Thyroid gland (tissue), 4 donors: ENCODE measurements at regions not wholly inside any gene's neighbourhood (a gene's known extent, or its start where the extent isn't known, plus 50 kb on each side); places are given as distances from the start of the nearest gene placed in this dataset.

ENCODE experiments used
- CTCF ChIP-seq, 6 experiments: fragments of 200-600 bp in 3 of 6; fragments of 450-650 bp in 3 of 6; sonication (generic) in 3 of 6; IDR thresholded peaks; one replicate each; pipeline ENCODE4 v1.5.1; 2016 to 2019; ENCODE audit warnings: antibody characterized with exemption in 6 of 6, mild to moderate bottlenecking in 2 of 6, inconsistent platforms in 1 of 6, moderate library complexity in 1 of 6
- POLR2A ChIP-seq, 2 donors: fragments of 450-650 bp; IDR thresholded peaks; one replicate each; pipeline ENCODE4 v1.6.1; 2017; ENCODE audit warnings: antibody characterized with exemption in 2 of 2, mild to moderate bottlenecking in 2 of 2, moderate library complexity in 1 of 2

GRCh38 chr16:54356391-54356790 lies 69.8 kb upstream of the IRX3 start:
- TF ChIP-seq CTCF (IDR thresholded peaks at IDR 0.05) (no peak), POLR2A (IDR thresholded peaks at IDR 0.05) (no peak)
